ENCODE measurements at regions not wholly inside any gene's neighbourhood (a gene's known extent, or its start where the extent isn't known, plus 50 kb on each side); places are given as distances from the start of the nearest gene placed in this dataset.

DNA sequence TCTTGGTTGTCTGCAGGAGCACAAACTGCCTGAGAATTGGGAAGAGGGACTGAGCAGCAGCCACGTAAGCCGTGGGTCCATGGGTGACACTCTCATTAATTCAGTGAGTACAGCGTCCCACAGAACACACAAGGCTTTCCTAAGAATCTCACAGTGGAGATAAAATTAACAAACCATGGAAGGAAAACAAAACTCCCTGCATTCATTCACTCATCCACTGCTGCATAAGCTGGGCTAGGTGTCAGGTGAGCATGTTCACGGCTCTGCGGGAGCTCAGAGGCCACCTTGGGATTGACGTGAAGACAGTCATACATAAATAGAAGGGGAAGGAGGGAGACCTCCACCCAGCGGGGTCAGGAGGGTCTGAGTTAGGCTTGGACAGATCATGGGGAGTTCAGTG is 1442.7 kb downstream of the TBC1D22A start:
- TF ChIP-seq, protein P1, sequence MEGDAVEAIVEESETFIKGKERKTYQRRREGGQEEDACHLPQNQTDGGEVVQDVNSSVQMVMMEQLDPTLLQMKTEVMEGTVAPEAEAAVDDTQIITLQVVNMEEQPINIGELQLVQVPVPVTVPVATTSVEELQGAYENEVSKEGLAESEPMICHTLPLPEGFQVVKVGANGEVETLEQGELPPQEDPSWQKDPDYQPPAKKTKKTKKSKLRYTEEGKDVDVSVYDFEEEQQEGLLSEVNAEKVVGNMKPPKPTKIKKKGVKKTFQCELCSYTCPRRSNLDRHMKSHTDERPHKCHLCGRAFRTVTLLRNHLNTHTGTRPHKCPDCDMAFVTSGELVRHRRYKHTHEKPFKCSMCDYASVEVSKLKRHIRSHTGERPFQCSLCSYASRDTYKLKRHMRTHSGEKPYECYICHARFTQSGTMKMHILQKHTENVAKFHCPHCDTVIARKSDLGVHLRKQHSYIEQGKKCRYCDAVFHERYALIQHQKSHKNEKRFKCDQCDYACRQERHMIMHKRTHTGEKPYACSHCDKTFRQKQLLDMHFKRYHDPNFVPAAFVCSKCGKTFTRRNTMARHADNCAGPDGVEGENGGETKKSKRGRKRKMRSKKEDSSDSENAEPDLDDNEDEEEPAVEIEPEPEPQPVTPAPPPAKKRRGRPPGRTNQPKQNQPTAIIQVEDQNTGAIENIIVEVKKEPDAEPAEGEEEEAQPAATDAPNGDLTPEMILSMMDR (tag by site-specific recombination; IDR thresholded peaks at IDR 0.05) = no peak
- TF ChIP-seq ZNF473 (tag by site-specific recombination; IDR thresholded peaks at IDR 0.05) (no peak), ZNF302 (tag by site-specific recombination; IDR thresholded peaks at IDR 0.05; ENCODE audit: low read depth) (no peak), GLI4 (tag by site-specific recombination; IDR thresholded peaks at IDR 0.05) (no peak), HOXD13 (CRISPR knock-in tag; IDR thresholded peaks at IDR 0.05; ENCODE audit: borderline replicate concordance) (no peak), ZNF529 (tag by site-specific recombination; IDR thresholded peaks at IDR 0.05; ENCODE audit: insufficient replicate concordance) (no peak), ZNF791 (tag by site-specific recombination; IDR thresholded peaks at IDR 0.05) (no peak), KLF8 (tag by site-specific recombination; IDR thresholded peaks at IDR 0.05) (no peak)
- TF ChIP-seq, protein P2, sequence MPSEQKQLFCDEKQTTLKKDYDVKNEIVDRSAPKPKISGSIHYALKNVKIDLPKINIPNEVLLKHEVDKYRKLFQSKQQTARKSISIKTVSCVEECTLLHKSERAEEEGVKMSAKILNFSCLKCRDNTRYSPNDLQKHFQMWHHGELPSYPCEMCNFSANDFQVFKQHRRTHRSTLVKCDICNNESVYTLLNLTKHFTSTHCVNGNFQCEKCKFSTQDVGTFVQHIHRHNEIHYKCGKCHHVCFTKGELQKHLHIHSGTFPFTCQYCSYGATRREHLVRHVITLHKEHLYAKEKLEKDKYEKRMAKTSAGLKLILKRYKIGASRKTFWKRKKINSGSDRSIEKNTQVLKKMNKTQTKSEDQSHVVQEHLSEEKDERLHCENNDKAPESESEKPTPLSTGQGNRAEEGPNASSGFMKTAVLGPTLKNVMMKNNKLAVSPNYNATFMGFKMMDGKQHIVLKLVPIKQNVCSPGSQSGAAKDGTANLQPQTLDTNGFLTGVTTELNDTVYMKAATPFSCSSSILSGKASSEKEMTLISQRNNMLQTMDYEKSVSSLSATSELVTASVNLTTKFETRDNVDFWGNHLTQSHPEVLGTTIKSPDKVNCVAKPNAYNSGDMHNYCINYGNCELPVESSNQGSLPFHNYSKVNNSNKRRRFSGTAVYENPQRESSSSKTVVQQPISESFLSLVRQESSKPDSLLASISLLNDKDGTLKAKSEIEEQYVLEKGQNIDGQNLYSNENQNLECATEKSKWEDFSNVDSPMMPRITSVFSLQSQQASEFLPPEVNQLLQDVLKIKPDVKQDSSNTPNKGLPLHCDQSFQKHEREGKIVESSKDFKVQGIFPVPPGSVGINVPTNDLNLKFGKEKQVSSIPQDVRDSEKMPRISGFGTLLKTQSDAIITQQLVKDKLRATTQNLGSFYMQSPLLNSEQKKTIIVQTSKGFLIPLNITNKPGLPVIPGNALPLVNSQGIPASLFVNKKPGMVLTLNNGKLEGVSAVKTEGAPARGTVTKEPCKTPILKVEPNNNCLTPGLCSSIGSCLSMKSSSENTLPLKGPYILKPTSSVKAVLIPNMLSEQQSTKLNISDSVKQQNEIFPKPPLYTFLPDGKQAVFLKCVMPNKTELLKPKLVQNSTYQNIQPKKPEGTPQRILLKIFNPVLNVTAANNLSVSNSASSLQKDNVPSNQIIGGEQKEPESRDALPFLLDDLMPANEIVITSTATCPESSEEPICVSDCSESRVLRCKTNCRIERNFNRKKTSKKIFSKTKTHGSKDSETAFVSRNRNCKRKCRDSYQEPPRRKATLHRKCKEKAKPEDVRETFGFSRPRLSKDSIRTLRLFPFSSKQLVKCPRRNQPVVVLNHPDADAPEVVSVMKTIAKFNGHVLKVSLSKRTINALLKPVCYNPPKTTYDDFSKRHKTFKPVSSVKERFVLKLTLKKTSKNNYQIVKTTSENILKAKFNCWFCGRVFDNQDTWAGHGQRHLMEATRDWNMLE (tag by site-specific recombination; conservative IDR thresholded peaks at IDR 0.05; ENCODE audit: low read depth) = no peak
